Vagina (tissue), 2 donors: ENCODE measurements at regions not wholly inside any gene's neighbourhood (a gene's known extent, or its start where the extent isn't known, plus 50 kb on each side); places are given as distances from the start of the nearest gene placed in this dataset.

Experiments
- CTCF ChIP-seq, 3 experiments: fragments of 450-650 bp in 2 of 3; fragments of 200-600 bp in 1 of 3; sonication (generic) in 1 of 3; IDR thresholded peaks; one replicate each; pipeline ENCODE4 v1.5.1; 2017 to 2019; ENCODE audit warnings: antibody characterized with exemption in 3 of 3, mild to moderate bottlenecking in 2 of 3, moderate library complexity in 2 of 3
- POLR2A ChIP-seq, 2 donors: fragments of 450-650 bp; IDR thresholded peaks; one replicate each; pipeline ENCODE4 v1.6.1; 2017; ENCODE audit warnings: antibody characterized with exemption in 2 of 2, mild to moderate bottlenecking in 2 of 2, moderate library complexity in 2 of 2

DNA sequence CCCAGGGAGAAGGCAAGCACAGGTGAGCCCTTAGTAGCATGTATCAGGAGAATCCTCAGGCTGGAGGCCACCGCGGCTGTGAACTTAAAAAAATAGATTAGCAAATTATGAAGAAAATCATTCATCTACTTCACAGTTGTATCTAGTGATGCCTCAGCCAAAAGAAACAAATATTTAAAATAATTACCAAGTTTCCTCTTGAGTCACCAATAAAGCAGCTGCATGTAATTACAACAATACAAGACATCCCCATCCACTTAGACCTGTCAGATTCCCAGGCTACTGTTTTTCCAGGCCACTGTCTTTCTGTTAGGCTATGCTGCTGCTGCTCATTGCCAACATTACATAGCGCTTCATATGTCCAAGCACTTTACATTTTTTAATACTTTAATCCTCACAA is 54.6 kb upstream of the PHLPP1 start:
- TF ChIP-seq CTCF (IDR thresholded peaks at IDR 0.05), result no peak
- TF ChIP-seq POLR2A (IDR thresholded peaks at IDR 0.05), result no peak
